IMR-90 (cell line): ENCODE measurements at regions not wholly inside any gene's neighbourhood (a gene's known extent, or its start where the extent isn't known, plus 50 kb on each side); places are given as distances from the start of the nearest gene placed in this dataset.

ENCODE experiments used
- CEBPB ChIP-seq: IDR thresholded peaks from 2 replicates; pipeline ENCODE4 v1.6.1; 2012; ENCODE audit warnings: low read depth, low read length, improper control_type of control experiment
- FOS ChIP-seq: fragments of 150-350 bp; IDR thresholded peaks from 2 replicates; pipeline ENCODE4 v1.6.1; 2016; ENCODE audit warnings: low read depth, low read length
- MAFK ChIP-seq: IDR thresholded peaks from 2 replicates; pipeline ENCODE4 v1.6.1; 2012; ENCODE audit warnings: low read depth, low read length, improper control_type of control experiment
- POLR2A ChIP-seq: IDR thresholded peaks from 2 replicates; pipeline ENCODE4 v1.6.1; 2012; ENCODE audit warnings: mild to moderate bottlenecking, low read depth, low read length
- SMC3 ChIP-seq: fragments of 150-350 bp; IDR thresholded peaks from 2 replicates; pipeline ENCODE4 v1.6.1; 2016; ENCODE audit warnings: low read depth, mild to moderate bottlenecking, antibody characterized with exemption, low read length, moderate library complexity
- TF ChIP-seq, protein P1 (sequence below): conservative IDR thresholded peaks from 2 replicates; pipeline ENCODE4 v1.5.1; 2012; ENCODE audit warnings: mild to moderate bottlenecking, low read depth, low read length, improper control_type of control experiment
- TF ChIP-seq, protein P2 (sequence below): fragments of 150-350 bp; IDR thresholded peaks from 2 replicates; pipeline ENCODE4 v1.6.1; 2017; ENCODE audit warnings: mild to moderate bottlenecking, antibody characterized with exemption, low read length, low read depth

DNA sequence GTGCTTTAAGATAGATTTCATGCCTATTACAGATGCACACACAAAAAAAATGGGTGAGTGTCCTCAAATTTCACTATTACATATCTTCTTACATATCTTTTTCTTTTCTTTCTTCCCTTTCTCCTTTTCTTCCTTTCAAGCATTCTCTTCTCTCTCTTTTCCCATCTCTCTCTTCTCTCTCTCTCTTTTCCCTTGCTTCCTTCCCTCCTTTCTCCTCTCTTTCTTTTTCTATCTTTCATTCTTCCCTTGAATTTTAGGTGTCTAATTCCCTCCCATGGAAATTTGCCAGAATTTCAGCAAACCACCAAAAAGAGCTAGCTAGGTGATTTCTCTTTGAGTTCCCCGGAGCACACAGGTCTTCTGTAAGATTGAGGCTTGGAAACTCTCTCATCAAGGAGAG is 395.3 kb upstream of the RUNX1 start:
- TF ChIP-seq SMC3 (no peak), POLR2A (no peak), CEBPB (no peak), FOS (no peak), MAFK (no peak)
- TF ChIP-seq, protein P1, sequence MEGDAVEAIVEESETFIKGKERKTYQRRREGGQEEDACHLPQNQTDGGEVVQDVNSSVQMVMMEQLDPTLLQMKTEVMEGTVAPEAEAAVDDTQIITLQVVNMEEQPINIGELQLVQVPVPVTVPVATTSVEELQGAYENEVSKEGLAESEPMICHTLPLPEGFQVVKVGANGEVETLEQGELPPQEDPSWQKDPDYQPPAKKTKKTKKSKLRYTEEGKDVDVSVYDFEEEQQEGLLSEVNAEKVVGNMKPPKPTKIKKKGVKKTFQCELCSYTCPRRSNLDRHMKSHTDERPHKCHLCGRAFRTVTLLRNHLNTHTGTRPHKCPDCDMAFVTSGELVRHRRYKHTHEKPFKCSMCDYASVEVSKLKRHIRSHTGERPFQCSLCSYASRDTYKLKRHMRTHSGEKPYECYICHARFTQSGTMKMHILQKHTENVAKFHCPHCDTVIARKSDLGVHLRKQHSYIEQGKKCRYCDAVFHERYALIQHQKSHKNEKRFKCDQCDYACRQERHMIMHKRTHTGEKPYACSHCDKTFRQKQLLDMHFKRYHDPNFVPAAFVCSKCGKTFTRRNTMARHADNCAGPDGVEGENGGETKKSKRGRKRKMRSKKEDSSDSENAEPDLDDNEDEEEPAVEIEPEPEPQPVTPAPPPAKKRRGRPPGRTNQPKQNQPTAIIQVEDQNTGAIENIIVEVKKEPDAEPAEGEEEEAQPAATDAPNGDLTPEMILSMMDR: no peak
- TF ChIP-seq, protein P2, sequence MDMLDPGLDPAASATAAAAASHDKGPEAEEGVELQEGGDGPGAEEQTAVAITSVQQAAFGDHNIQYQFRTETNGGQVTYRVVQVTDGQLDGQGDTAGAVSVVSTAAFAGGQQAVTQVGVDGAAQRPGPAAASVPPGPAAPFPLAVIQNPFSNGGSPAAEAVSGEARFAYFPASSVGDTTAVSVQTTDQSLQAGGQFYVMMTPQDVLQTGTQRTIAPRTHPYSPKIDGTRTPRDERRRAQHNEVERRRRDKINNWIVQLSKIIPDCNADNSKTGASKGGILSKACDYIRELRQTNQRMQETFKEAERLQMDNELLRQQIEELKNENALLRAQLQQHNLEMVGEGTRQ: no peak
